ENCODE measurements at regions not wholly inside any gene's neighbourhood (a gene's known extent, or its start where the extent isn't known, plus 50 kb on each side); places are given as distances from the start of the nearest gene placed in this dataset.

DNA sequence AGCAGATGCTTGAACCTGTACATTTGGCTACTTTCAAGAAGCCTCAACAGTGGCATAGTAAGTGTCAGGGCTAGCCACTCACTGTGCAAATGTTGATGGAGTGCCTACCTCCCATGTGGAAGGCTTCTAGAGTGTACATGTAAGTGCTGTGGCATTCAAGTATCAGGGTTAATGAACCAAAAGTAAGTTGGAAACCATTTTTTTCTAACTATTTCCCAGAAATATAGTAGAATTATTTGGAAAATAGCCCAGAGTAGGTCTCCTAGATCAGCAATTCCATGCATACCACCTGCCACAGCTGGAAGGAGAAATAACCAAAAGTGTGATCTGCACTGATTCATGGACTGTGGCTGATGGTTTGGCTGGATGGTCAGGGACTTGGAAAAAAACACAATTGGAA is 53.3 kb downstream of the FOXD1 start:
- DNase-seq = no peak

DNA sequence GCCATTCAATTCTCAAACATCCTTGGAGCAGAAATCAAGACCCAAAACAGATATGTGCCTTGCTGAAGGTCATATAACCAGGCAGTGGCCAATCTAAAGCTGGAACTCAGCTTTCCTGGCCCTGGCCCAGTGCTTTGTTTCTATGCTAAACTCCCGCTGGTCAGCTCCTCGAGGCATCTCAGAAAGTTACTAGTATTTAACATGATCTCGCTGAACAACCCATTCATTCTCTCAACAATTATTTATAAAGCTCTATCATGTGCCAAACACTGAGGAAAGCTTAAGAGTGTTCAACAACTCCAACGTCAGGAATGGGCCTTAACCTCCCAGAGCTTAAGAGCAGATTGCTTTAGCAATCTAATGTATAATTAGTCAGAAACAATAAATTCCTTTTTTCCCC is 54.0 kb downstream of the FOXD1 start:
- no peak for DNase-seq

GRCh38 chr5:73393611-73394489 is 54.7 kb downstream of the FOXD1 start:
- DNase-seq = no peak

DNA sequence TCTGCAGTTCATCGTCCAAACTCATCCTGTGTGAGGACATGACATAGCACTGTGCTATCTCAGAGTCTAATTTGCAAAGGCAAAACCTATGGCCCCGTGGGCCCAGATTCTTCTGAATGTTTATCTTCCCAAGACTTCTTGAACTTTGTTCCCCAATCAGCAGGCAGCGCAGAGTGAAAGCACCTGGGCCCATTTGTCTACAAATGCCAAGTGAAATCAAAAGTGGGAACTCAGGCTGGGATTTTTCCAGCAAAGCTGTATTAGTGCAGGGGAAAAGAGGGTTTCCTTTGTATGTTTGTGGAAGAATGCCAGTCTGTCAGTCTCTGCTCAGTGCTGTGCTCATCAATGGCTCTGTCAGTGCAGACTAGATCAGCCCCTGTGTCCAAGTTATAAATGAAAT is 55.8 kb downstream of the FOXD1 start:
- DNase-seq = no peak

- no peak for DNase-seq
These were observed 57.1 kb downstream of the FOXD1 start for GRCh38 chr5:73391441-73391881.

DNA sequence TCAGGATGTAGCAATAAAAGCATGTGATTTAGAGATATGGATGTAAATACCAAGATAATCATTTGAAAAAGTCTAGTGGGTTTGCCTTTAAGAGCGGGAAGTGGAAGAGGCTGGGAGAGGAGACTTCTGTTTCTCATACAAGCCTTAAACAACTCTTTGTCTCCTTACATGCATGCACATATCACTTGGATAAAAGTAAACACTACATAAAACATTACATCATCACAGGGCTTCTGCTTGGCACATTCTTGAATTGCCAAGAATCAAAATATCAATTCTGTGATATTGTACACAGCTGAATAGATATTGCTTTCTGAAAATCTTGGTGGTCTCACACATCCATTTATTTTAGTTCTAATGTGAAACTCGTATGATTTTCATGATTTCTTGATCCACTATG is 57.6 kb downstream of the FOXD1 start:
- DNase-seq = no peak

DNA sequence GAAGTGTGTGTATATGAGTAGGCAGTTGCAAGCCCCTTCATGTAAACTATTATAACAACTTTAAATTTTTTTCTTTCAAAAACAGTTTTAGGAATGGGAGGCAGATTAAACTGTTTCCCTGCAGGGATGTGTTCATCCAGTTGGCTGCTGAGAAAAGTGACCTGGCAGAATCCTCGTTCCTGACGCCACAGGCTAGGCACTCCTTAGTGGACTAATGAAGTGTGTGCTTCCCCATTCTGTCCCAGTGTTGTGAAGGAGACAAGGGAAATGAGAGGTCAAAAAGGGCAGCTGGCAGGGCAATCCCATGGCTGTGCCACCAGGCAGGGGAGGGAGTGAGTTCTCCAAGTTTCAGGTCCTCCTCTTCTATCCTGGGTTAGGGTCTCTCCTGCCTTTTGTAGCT is 59.8 kb downstream of the FOXD1 start:
- DNase-seq = no peak

DNA sequence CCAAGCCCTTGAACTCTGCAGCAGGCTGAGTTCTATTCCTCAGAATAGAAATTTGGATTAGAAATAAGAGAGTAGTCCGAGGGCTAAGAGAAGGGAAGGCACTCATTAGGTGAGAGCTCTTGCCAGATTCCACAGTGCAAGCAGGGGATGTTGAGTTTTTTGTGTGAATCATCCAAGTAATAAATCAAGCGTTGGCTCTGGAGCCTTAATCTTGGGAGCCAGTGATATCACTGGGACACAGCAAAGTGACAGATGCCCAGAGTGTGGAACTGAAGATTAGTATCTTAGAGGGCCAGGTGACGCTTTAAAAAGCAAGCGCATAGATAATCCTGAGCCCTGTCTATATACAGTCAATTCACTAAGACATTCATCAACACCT is 60.3 kb downstream of the FOXD1 start:
- DNase-seq = no peak

DNA sequence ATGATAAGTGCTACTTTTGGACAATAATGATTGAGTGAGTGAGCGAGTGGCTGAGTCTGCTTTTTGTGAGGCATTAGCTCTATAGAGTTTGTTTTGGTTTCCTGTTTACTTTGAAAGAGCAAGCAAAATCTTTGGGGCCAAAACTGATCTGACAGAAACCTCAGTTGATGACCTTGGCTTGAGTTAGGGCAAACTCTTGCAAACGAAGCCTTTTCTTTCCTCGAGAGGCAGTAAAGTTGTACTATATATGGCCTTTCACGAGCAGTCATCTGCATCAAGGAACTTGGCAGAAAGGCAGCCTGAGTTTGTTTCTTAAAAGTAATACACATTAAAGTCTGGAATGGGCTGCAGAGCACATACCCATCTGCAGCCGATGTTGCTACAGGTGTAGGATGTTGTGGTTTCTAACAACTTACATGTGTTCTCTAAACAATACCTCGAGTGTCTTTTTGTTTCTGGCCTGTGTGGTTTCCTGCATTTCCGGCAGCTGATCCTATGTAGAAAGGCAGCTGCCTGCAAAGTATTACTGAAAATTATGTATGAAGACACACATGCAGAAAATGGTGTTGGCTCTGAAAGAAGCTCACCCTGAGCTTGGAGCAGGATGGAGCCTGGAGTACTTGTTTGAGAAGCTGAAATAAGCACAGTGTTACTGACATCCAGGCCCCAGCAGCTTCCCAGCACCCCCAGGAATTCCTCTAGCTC is 60.8 kb downstream of the FOXD1 start:
- DNase-seq = no peak

DNA sequence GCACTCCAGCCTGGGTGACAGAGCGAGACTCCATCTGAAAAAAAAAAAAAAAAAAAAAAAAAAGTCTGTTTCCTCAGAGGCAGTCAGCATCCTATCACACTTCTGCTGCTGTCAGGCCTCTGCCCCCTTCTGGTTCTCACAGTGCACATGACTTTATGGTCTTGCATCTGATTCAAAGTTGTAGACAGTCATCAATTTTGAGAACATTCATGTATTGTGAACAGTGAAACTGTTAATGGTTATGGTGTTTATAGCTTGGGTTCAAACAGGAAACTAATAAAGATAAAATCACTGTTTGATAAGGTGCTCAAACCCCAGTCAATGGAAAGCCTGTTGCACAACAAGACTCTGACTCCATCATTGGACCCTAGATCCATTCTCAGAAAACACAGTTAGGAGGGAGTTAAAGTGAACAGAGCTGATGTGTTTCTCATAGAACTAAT is 61.4 kb downstream of the FOXD1 start:
- DNase-seq = no peak

DNA sequence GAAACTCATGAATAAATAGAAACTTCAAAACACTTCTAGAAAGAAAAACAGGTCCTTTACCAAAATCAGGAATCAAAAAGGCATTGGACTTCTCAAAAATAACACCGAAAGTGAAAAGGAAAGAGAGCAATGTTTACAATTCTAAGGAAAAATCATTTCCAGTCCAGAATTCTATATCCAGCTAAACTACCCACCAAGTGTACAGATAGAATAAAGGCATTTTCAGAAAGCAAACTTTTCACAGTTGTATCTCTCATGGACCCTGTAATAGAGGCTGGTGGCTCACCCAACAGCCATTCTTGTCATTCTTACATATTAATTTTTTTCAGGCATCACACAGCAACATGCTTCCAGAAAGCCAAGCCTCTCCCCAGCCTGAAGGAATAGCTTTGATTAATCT is 63.7 kb downstream of the FOXD1 start:
- no peak for DNase-seq

DNA sequence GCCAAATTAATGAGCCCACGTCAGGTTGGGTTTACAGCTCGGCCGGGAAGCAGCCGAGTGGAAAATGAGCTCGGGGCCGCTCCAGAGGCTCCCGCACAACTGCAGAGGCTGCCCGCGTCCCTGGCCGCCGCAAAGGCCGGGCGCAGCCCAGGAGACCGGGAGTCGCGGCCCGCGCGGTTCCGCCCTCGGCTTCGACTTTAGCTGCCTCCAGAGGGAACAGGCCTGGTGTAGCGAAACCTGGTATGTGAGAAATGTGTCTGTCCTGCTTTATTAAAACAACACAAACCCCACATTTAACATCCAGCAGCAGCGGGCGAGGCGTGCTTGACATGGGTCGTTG is 66.2 kb downstream of the FOXD1 start:
- no peak for DNase-seq

- no peak for DNase-seq
These were observed 66.8 kb downstream of the FOXD1 start for GRCh38 chr5:73381590-73382400.

DNA sequence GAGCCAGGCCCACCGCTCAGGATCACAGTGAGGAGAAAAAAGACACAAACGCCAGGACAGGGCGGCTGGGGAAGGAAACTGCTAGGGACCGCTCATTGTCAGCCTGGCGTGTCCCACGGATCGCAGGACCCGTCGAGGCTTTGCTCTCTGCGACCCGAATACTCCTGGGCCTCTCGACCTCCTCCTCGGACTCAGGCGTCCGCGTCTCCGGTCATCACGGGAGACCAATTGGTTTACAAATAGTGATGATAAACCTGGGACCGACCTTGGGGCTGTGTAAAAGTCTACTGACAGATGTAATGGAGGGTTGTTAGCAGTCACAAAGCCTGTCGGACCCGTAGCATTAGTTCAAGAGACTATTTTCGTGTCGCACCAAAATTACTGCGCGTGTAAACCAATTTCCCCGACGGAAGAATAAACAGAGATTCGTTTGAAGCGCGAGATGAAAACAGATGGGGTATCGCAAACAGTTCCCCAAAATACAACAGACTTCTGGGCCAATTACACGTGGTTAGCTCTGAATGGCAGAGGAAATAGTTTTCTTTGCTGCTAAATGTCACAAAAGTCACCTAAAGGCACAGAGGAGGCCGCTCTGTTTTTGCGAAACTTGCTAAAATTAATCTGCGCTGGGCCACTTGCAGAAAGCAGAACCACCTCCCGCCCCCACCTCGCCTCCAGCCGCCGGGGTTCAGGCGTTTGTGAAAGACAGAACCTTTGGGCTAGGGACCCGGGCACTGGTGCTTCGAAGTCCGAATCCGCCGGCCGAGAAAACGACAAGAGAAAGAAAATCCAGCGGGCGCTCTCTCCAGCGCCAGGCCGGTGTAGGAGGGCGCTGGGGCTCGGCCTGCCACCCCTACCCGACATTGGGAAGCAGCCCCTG is 67.6 kb downstream of the FOXD1 start:
- DNase-seq = no peak

GRCh38 chr5:73380041-73380440 is 68.5 kb downstream of the FOXD1 start:
- no peak for DNase-seq

DNA sequence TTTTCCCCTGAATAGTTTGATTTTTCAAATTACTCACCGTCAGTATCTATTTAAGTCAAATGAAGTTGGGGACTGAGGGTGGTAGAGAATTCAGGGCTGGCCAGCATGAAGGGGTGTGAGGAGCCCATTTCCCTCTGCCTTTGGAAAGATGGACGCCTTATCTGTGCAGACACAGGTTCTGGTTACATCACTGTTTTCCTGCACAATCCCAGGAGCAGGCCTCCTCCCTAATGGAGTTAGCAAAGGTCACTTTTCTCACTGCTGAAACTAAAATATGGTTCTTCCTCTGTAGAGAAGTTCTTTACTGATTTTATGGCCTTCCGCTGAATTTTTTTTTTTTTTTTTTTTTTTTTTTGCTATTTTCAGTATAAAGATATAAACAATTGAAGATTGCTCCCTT is 69.1 kb downstream of the FOXD1 start:
- no peak for DNase-seq

GRCh38 chr5:73378765-73379164 is 69.8 kb downstream of the FOXD1 start:
- DNase-seq = no peak

DNA sequence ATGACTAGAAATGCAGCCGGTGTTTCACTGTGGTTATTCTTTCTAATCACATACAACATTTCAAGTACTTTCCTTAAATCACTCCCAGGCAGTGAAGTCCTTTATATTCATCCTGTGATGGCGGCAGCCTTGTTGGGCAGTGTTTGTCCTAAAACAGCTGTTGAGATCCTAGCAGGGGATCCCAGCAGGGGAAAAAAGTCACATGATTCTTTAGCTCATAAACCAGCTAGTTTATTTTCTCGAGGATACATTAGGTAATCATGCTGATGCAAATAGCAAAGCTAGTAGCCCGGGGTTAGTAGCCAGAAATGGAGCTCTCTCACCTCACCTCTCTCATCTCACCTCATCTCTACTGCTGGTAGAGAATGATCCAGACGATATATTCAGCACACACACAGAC is 70.5 kb downstream of the FOXD1 start:
- DNase-seq = no peak

- no peak for DNase-seq
These were observed 71.9 kb downstream of the FOXD1 start for GRCh38 chr5:73376618-73377170.

- no peak for DNase-seq
These were observed 72.6 kb downstream of the FOXD1 start for GRCh38 chr5:73375949-73376348.

GRCh38 chr5:73375191-73375545 is 73.4 kb downstream of the FOXD1 start:
- DNase-seq = no peak

Data from C1 segment of cervical spinal cord (tissue), 14 donors.